Bronchial epithelial cell (primary cell): ENCODE measurements at regions not wholly inside any gene's neighbourhood (a gene's known extent, or its start where the extent isn't known, plus 50 kb on each side); places are given as distances from the start of the nearest gene placed in this dataset.

Experiments
- DNase-seq: peaks from one replicate; pipeline ENCODE4 v3.0.0-alpha.2; 2010; ENCODE audit warnings: low read depth
- FAIRE-seq: peaks from 2 replicates; lab custom pipeline; 2011; peaks lifted over from hg19 to GRCh38; lab: Jason Lieb, UNC
- H3K27me3 ChIP-seq: 2 replicates; pipeline ENCODE4 v1.5.1; 2011; ENCODE audit warnings: low read length; ENCODE audit not compliant: control insufficient read depth, insufficient read depth
- H3K36me3 ChIP-seq: 2 replicates; pipeline ENCODE4 v1.5.1; 2011; ENCODE audit warnings: low read length; ENCODE audit not compliant: control insufficient read depth, insufficient read depth
- H3K4me3 ChIP-seq: 2 replicates; pipeline ENCODE4 v1.5.1; 2011; ENCODE audit warnings: mild to moderate bottlenecking, low read depth, low read length, control low read depth
- CTCF ChIP-seq: IDR thresholded peaks from 2 replicates; pipeline ENCODE4 v1.5.1; 2011; ENCODE audit warnings: mild to moderate bottlenecking, moderate library complexity, low read length, control low read depth, inconsistent platforms; ENCODE audit not compliant: insufficient read depth, severe bottlenecking

GRCh38 chr6:18335948-18336347, 51.2 kb upstream of the RNF144B start:
- no peak for TF ChIP-seq CTCF
- H3K36me3 ChIP-seq: no peaks in the 10 kb centered on the region
- H3K27me3 ChIP-seq: no peaks in the 10 kb centered on the region
- DNase-seq: no peak
- no peak overlapping the region for H3K4me3 ChIP-seq
- FAIRE-seq: no peak

- no peak for TF ChIP-seq CTCF
- Histone ChIP-seq H3K36me3 (no peaks in the 10 kb centered on the region), H3K4me3 (no peak overlapping the region), H3K27me3 (no peaks in the 10 kb centered on the region)
- no peak for FAIRE-seq
- no peak for DNase-seq
Measured at GRCh38 chr6:18334251-18334650, 52.9 kb upstream of the RNF144B start.

- H3K4me3 ChIP-seq: no peak overlapping the region
- no peak for FAIRE-seq
- no peaks in the 10 kb centered on the region for H3K36me3 ChIP-seq
- no peak for DNase-seq
- no peak for TF ChIP-seq CTCF
- H3K27me3 ChIP-seq: no peaks in the 10 kb centered on the region
Measured at GRCh38 chr6:18330548-18331081, 56.5 kb upstream of the RNF144B start.

- DNase-seq (no peak), FAIRE-seq (no peak)
- H3K27me3 ChIP-seq: no peaks in the 10 kb centered on the region
- H3K36me3 ChIP-seq: no peaks in the 10 kb centered on the region
- H3K4me3 ChIP-seq: no peak overlapping the region
- TF ChIP-seq CTCF: no peak
Measured at GRCh38 chr6:18329776-18330175, 57.4 kb upstream of the RNF144B start.

GRCh38 chr6:18328540-18328939, 58.6 kb upstream of the RNF144B start:
- no peak for FAIRE-seq
- Histone ChIP-seq H3K27me3 (no peaks in the 10 kb centered on the region), H3K36me3 (no peaks in the 10 kb centered on the region), H3K4me3 (no peak overlapping the region)
- DNase-seq: peak; percentile 80
- TF ChIP-seq CTCF: no peak

GRCh38 chr6:18328070-18328469, 59.1 kb upstream of the RNF144B start:
- Histone ChIP-seq H3K36me3 (no peaks in the 10 kb centered on the region), H3K4me3 (no peak overlapping the region), H3K27me3 (no peaks in the 10 kb centered on the region)
- TF ChIP-seq CTCF: no peak
- FAIRE-seq (no peak), DNase-seq (peak; percentile 38)
